ENCODE measurements at regions not wholly inside any gene's neighbourhood (a gene's known extent, or its start where the extent isn't known, plus 50 kb on each side); places are given as distances from the start of the nearest gene placed in this dataset.

- in situ Hi-C loops (cut with HindIII; ENCODE audit: low sequenced_read_pairs) = no loop called here
- TF ChIP-seq CTCF (IDR thresholded peaks at IDR 0.05; ENCODE audit: low read depth, low read length) = no peak
- no peak for DNase-seq (ENCODE audit: low read depth, low spot score)
- H3K4me3 ChIP-seq (ENCODE audit: low read depth, low read length) = no peak overlapping the region
These were observed 150.8 kb downstream of the INHBB start for GRCh38 chr2:120496759-120497158.

DNA sequence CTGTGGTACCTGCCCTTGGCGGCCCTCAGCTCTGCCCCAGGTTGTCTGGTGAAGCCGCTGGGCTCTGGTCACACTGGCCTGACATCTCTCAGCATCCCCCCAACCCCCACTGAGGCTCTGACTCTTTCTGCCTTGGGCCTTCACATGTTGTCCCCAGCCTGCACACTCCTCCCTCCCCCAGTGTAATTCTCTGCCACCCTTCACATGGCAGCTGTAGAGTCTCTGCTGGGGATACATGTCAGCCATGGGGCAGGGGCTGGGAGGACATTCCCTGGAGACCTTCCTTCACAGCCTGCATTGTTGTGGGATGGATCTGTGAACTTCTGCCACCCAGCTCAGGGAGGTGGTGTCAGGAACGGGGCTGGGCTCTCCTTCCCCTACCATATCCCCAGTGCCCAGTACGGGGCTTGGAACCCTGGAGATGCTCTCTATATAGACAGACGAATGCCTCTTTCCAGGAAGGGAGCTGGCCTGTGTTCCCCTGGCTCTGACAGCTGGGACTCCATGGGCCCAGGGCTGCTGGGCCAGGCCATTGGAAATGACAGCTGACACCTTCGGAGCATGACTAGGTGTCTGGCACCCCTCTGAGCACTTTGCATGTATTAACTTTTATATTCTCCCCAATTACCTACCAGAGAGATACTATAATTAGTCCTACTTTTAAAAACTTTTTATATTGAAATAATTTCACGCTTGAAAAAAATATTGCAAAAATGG, 151.5 kb downstream of the INHBB start:
- H3K4me3 ChIP-seq (ENCODE audit: low read depth, low read length) = no peak overlapping the region
- TF ChIP-seq CTCF (IDR thresholded peaks at IDR 0.05; ENCODE audit: low read depth, low read length) = no peak
- in situ Hi-C loops (cut with HindIII; ENCODE audit: low sequenced_read_pairs) = no loop called here
- no peak for DNase-seq (ENCODE audit: low read depth, low spot score)

- DNase-seq (ENCODE audit: low read depth, low spot score) = no peak
- in situ Hi-C loops (cut with HindIII; ENCODE audit: low sequenced_read_pairs) = no loop called here
- TF ChIP-seq CTCF (IDR thresholded peaks at IDR 0.05; ENCODE audit: low read depth, low read length) = no peak
These were observed 152.2 kb downstream of the INHBB start for GRCh38 chr2:120498121-120498520.

DNA sequence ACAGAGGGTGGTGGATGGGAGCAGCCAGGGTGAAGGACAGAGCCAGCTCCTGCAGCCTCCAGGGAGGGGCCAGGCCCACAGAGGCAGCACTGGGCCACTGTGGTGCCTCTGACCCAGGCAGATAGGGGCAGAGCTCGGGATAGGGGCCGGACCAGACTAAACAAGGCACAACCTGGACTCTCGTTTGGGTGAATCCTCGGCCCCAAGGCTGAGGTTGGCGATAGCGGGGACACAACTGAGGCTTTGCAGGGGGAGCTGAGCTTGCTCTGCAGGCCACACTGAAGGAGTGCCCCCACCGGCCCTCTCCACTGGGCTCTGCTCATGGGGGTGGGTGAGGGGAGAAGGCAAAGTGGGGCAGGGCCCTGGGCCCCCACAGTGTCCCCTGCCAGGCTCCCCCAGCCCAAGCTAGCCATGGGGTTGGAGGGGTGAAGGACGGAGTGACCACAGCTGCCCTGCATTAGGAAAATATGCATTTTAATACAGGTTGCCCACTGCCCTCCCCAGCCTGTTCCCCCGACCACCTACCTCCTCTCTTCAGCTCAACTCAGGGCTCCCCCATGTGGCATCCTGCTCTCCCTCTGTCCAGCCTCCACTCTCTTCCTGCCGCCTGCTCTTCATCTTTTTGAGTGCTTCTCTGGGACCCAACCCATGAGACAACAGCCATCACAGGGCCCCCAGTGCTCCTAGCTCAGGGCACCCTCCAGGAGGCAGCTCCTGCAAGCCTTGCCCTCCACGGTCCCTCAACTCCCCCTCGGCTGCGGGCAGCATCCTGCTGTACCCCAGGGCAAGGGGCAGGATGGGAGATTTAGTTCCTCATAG, 152.8 kb downstream of the INHBB start:
- DNase-seq (ENCODE audit: low read depth, low spot score) = no peak
- H3K4me3 ChIP-seq (ENCODE audit: low read depth, low read length) = no peak overlapping the region
- TF ChIP-seq CTCF (IDR thresholded peaks at IDR 0.05; ENCODE audit: low read depth, low read length) = no peak
- in situ Hi-C loops (cut with HindIII; ENCODE audit: low sequenced_read_pairs) = no loop called here

More at GRCh38 chr2:120498121-120498520, 152.2 kb downstream of the INHBB start:
- H3K4me3 ChIP-seq (ENCODE audit: low read depth, low read length) = no peak overlapping the region

- H3K4me3 ChIP-seq (ENCODE audit: low read depth, low read length) = no peak overlapping the region
- in situ Hi-C loops (cut with HindIII; ENCODE audit: low sequenced_read_pairs) = no loop called here
- DNase-seq (ENCODE audit: low read depth, low spot score) = no peak
- TF ChIP-seq CTCF (IDR thresholded peaks at IDR 0.05; ENCODE audit: low read depth, low read length) = no peak
These were observed 154.0 kb downstream of the INHBB start for GRCh38 chr2:120499784-120500495.

DNA sequence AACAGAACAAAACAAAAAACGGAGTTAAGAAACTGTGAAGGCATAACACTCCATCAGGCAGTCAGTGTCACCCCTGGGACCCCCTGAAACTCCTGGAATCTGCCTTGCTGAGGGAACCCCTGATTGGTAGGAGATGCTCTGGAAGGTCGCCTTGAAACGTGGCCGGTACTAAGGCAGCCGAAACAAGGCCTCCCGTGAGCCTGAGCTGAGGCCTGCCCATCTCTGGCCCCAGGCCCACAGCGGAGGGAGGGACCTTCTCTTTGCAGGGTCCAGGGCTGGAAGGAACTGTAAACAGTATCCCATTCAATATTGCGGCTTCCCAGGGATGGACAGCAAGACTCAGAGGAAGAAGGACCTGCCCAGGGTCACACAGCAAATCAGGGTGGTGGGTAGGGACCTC, 155.7 kb downstream of the INHBB start:
- no peak overlapping the region for H3K4me3 ChIP-seq (ENCODE audit: low read depth, low read length)
- in situ Hi-C loops (cut with HindIII; ENCODE audit: low sequenced_read_pairs) = no loop called here
- no peak for TF ChIP-seq CTCF (IDR thresholded peaks at IDR 0.05; ENCODE audit: low read depth, low read length)
- no peak for DNase-seq (ENCODE audit: low read depth, low spot score)

Measured in astrocyte of the spinal cord (primary cell).